ENCODE measurements at regions not wholly inside any gene's neighbourhood (a gene's known extent, or its start where the extent isn't known, plus 50 kb on each side); places are given as distances from the start of the nearest gene placed in this dataset.

GRCh38 chr10:29112827-29113615 is 175.8 kb upstream of the LYZL1 start:
- no peak for TF ChIP-seq CTCF (conservative IDR thresholded peaks at IDR 0.05; ENCODE audit: control insufficient read depth, insufficient read depth, low read depth, low read length)
- no peak for DNase-seq (ENCODE audit: low read depth)
- H3K4me3 ChIP-seq (ENCODE audit: control insufficient read depth, low read depth, low read length), result no peak overlapping the region

GRCh38 chr10:29113616-29113945 is 175.3 kb upstream of the LYZL1 start:
- TF ChIP-seq CTCF (conservative IDR thresholded peaks at IDR 0.05; ENCODE audit: control insufficient read depth, insufficient read depth, low read depth, low read length), result no peak
- no peak for DNase-seq (ENCODE audit: low read depth)
- no peak overlapping the region for H3K4me3 ChIP-seq (ENCODE audit: control insufficient read depth, low read depth, low read length)

- no peak for TF ChIP-seq CTCF (conservative IDR thresholded peaks at IDR 0.05; ENCODE audit: control insufficient read depth, insufficient read depth, low read depth, low read length)
- no peak for DNase-seq (ENCODE audit: low read depth)
- H3K4me3 ChIP-seq (ENCODE audit: control insufficient read depth, low read depth, low read length), result no peak overlapping the region
These were observed 174.7 kb upstream of the LYZL1 start for GRCh38 chr10:29114141-29114540.

GRCh38 chr10:29117781-29118180 is 171.1 kb upstream of the LYZL1 start:
- TF ChIP-seq CTCF (conservative IDR thresholded peaks at IDR 0.05; ENCODE audit: control insufficient read depth, insufficient read depth, low read depth, low read length), result no peak
- DNase-seq (ENCODE audit: low read depth), result no peak
- H3K4me3 ChIP-seq (ENCODE audit: control insufficient read depth, low read depth, low read length), result no peak overlapping the region

- peak; percentile 36 for TF ChIP-seq CTCF (conservative IDR thresholded peaks at IDR 0.05; ENCODE audit: control insufficient read depth, insufficient read depth, low read depth, low read length)
- DNase-seq (ENCODE audit: low read depth), result peak; percentile 4
- no peak overlapping the region for H3K4me3 ChIP-seq (ENCODE audit: control insufficient read depth, low read depth, low read length)
These were observed 169.5 kb upstream of the LYZL1 start for GRCh38 chr10:29119374-29119773.

- TF ChIP-seq CTCF (conservative IDR thresholded peaks at IDR 0.05; ENCODE audit: control insufficient read depth, insufficient read depth, low read depth, low read length), result no peak
- no peak overlapping the region for H3K4me3 ChIP-seq (ENCODE audit: control insufficient read depth, low read depth, low read length)
- peak; percentile 63 for DNase-seq (ENCODE audit: low read depth)
These were observed 168.7 kb upstream of the LYZL1 start for GRCh38 chr10:29120216-29120615.

GRCh38 chr10:29124864-29125263 is 164.0 kb upstream of the LYZL1 start:
- TF ChIP-seq CTCF (conservative IDR thresholded peaks at IDR 0.05; ENCODE audit: control insufficient read depth, insufficient read depth, low read depth, low read length), result no peak
- DNase-seq (ENCODE audit: low read depth), result no peak

More at GRCh38 chr10:29124864-29125263, 164.0 kb upstream of the LYZL1 start:
- no peak overlapping the region for H3K4me3 ChIP-seq (ENCODE audit: control insufficient read depth, low read depth, low read length)

Measured in fibroblast of mammary gland (primary cell).